Caco-2 (cell line): ENCODE measurements at regions not wholly inside any gene's neighbourhood (a gene's known extent, or its start where the extent isn't known, plus 50 kb on each side); places are given as distances from the start of the nearest gene placed in this dataset.

Experiments used
- BruUV-seq: library from RNA; stranded (reverse); fragments of 400-500 nt; replicated peaks from 2 replicates; lab custom pipeline; 2021; lab: Mats Ljungman, UMichigan
- CTCF ChIA-PET: fragments of 300-600 bp; sonication (Branson Sonifier 250); formaldehyde crosslinking; loops from one replicate; lab custom pipeline; 2022; ENCODE audit warnings: antibody characterized with exemption; lab: Charles Lee
- POLR2A ChIA-PET: fragments of 300-600 bp; sonication (Branson Sonifier 250); formaldehyde crosslinking; loops from one replicate; lab custom pipeline; 2022; ENCODE audit warnings: antibody characterized with exemption; lab: Charles Lee
- DNase-seq, 2 experiments: peaks; one replicate each; pipeline versions ENCODE4 v3.0.0 to v3.0.0-alpha.2; 2020 to 2022
- H3K27me3 ChIP-seq: replicated peaks from 2 replicates; pipeline ENCODE4 v1.6.0; 2011; ENCODE audit warnings: low read length; ENCODE audit not compliant: control insufficient read depth, insufficient read depth
- H3K36me3 ChIP-seq: 2 replicates; pipeline ENCODE4 v1.5.1; 2011; ENCODE audit warnings: low read length; ENCODE audit not compliant: control insufficient read depth, insufficient read depth
- H3K4me1 ChIP-seq: fragments of 250-450 bp; sonication (Bioruptor Pico); 2 replicates; pipeline ENCODE4 v1.5.1; 2020; ENCODE audit warnings: mild to moderate bottlenecking
- H3K4me3 ChIP-seq: 2 replicates; pipeline ENCODE4 v1.5.1; 2011; ENCODE audit warnings: low read depth, mild to moderate bottlenecking, control low read depth, low read length
- H3K9me3 ChIP-seq: fragments of 250-450 bp; sonication (Bioruptor Pico); 2 replicates; pipeline ENCODE4 v1.5.1; 2020; ENCODE audit warnings: mild to moderate bottlenecking, moderate library complexity
- H3K27ac Mint-ChIP-seq: one replicate; pipeline ENCODE4 v1.8.0; 2022; ENCODE audit warnings: mixed read lengths; ENCODE audit not compliant: unreplicated experiment
- H3K27me3 Mint-ChIP-seq: one replicate; pipeline ENCODE4 v1.8.0; 2022; ENCODE audit warnings: mixed read lengths; ENCODE audit not compliant: insufficient read depth, unreplicated experiment
- H3K36me3 Mint-ChIP-seq: one replicate; pipeline ENCODE4 v1.8.0; 2022; ENCODE audit warnings: mild to moderate bottlenecking, mixed read lengths; ENCODE audit not compliant: insufficient read depth, unreplicated experiment
- H3K4me1 Mint-ChIP-seq: one replicate; pipeline ENCODE4 v1.8.0; 2022; ENCODE audit warnings: low read depth, mixed read lengths; ENCODE audit not compliant: unreplicated experiment
- H3K4me3 Mint-ChIP-seq: one replicate; pipeline ENCODE4 v1.8.0; 2022; ENCODE audit warnings: mild to moderate bottlenecking, moderate library complexity, mixed read lengths; ENCODE audit not compliant: unreplicated experiment
- H3K9me3 Mint-ChIP-seq: one replicate; pipeline ENCODE4 v1.8.0; 2022; ENCODE audit warnings: mixed read lengths; ENCODE audit not compliant: unreplicated experiment
- intact Hi-C: fragments of 100-400 bp; cut with micrococcal nuclease; formaldehyde crosslinking; loops from one replicate; pipeline ENCODE4 v1.10.0; 2022; ENCODE audit not compliant: unreplicated experiment
- TF ChIP-seq, protein P1 (sequence below), 2 experiments: fragments of 200-600 bp in 1 of 2; IDR thresholded peaks; 1 replicate in 1 of 2; 2 replicates in 1 of 2; pipeline versions ENCODE4 v1.5.1 to v1.8.0; 2011 to 2022; ENCODE audit warnings: antibody characterized with exemption in 1 of 2, control low read depth in 1 of 2, inconsistent platforms in 1 of 2, low read depth in 1 of 2, low read length in 1 of 2, mild to moderate bottlenecking in 1 of 2, moderate library complexity in 1 of 2; ENCODE audit not compliant: insufficient read depth in 1 of 2, severe bottlenecking in 1 of 2, unreplicated experiment in 1 of 2

DNA sequence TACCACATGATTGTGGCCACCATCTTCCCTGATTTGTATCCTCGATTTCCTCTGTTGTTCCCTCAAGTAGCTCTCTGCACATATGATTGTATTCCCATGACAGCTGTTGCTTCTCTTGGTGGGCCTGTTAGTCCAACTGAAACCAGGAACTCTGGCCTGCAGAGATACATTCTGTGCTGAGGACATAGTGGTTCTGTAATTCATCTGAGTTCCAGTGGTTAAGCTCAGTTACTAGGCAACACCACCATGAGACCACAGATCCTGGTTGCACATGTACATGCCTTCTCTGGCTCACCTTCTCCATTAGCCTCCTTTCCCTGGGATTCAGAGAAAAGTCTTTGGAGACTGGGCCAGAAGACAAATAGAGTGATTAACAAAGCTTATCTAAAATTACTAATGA is 172.1 kb upstream of the SLC7A11 start:
- no peaks in the 10 kb centered on the region for H3K27me3 ChIP-seq
- H3K36me3 ChIP-seq, result no peaks in the 10 kb centered on the region
- no peaks in the 10 kb centered on the region for H3K4me1 ChIP-seq
- ChIA-PET CTCF (no interaction called here), POLR2A (no interaction called here)
- intact Hi-C loops, result no loop called here
- Mint-ChIP-seq H3K4me1 (no peaks in the 10 kb centered on the region), H3K4me3 (no peak overlapping the region), H3K27me3 (no peaks in the 10 kb centered on the region), H3K27ac (no peak overlapping the region), H3K36me3 (no peaks in the 10 kb centered on the region), H3K9me3 (no peaks in the 10 kb centered on the region)
- DNase-seq, result no peak
- BruUV-seq, result no TSS peak
- H3K9me3 ChIP-seq, result no peaks in the 10 kb centered on the region
- no peak overlapping the region for H3K4me3 ChIP-seq
- TF ChIP-seq, protein P1, sequence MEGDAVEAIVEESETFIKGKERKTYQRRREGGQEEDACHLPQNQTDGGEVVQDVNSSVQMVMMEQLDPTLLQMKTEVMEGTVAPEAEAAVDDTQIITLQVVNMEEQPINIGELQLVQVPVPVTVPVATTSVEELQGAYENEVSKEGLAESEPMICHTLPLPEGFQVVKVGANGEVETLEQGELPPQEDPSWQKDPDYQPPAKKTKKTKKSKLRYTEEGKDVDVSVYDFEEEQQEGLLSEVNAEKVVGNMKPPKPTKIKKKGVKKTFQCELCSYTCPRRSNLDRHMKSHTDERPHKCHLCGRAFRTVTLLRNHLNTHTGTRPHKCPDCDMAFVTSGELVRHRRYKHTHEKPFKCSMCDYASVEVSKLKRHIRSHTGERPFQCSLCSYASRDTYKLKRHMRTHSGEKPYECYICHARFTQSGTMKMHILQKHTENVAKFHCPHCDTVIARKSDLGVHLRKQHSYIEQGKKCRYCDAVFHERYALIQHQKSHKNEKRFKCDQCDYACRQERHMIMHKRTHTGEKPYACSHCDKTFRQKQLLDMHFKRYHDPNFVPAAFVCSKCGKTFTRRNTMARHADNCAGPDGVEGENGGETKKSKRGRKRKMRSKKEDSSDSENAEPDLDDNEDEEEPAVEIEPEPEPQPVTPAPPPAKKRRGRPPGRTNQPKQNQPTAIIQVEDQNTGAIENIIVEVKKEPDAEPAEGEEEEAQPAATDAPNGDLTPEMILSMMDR (IDR thresholded peaks at IDR 0.05; ENCODE audit: insufficient read depth in 1 of 2, low read depth in 1 of 2, low read length in 1 of 2, severe bottlenecking in 1 of 2, unreplicated experiment in 1 of 2), result no peak

DNA sequence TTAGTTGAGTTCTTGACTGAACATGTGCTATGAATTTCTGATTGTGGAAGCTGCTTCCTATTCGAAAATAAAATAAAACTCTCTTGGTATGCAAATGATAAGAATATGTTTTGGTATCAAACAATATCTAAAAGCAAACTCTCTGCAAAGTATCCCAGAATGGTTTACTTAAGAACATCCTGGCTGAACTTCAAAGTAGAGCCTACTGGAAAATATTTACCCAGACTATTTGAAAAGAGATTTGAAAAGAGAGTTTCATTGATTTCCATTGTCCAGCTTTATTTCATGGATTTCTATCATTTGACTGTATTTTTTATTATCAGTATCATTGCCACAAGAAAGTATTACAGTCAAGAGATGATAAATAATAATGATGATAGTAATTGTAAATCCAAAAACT is 171.1 kb upstream of the SLC7A11 start:
- no peaks in the 10 kb centered on the region for H3K27me3 ChIP-seq
- H3K4me1 ChIP-seq, result no peaks in the 10 kb centered on the region
- intact Hi-C loops, result no loop called here
- H3K36me3 ChIP-seq, result no peaks in the 10 kb centered on the region
- BruUV-seq, result no TSS peak
- no peak for DNase-seq
- POLR2A ChIA-PET, result no interaction called here
- no peak overlapping the region for H3K27ac Mint-ChIP-seq
- no peaks in the 10 kb centered on the region for H3K27me3 Mint-ChIP-seq
- no peaks in the 10 kb centered on the region for H3K9me3 Mint-ChIP-seq
- CTCF ChIA-PET, result no interaction called here
- no peaks in the 10 kb centered on the region for H3K4me1 Mint-ChIP-seq
- TF ChIP-seq, protein P1 (IDR thresholded peaks at IDR 0.05; ENCODE audit: insufficient read depth in 1 of 2, low read depth in 1 of 2, low read length in 1 of 2, severe bottlenecking in 1 of 2, unreplicated experiment in 1 of 2), result no peak
- H3K4me3 ChIP-seq, result no peak overlapping the region
- H3K36me3 Mint-ChIP-seq, result no peaks in the 10 kb centered on the region
- no peaks in the 10 kb centered on the region for H3K9me3 ChIP-seq
- no peak overlapping the region for H3K4me3 Mint-ChIP-seq

DNA sequence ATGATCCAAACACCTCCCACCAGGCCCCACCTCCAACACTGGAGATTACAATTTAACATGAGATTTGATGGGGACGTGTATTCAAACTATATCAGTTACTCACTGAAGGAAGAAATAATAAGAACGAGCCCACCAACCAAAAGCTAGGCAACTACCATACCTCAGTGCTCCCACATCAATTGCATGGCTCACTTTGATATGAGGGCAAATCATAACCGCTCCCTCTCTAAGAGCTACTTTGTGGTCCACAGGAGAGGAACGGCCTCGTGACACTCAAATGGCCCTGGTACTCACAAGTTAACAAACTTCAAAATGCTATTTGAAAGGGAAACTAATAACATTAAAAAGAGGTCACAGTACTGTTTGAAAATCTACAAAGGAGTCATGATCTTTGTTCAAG is 170.7 kb upstream of the SLC7A11 start:
- no peaks in the 10 kb centered on the region for H3K27me3 ChIP-seq
- H3K36me3 ChIP-seq, result no peaks in the 10 kb centered on the region
- no peaks in the 10 kb centered on the region for H3K9me3 ChIP-seq
- H3K4me1 ChIP-seq, result no peaks in the 10 kb centered on the region
- Mint-ChIP-seq H3K27ac (no peak overlapping the region), H3K36me3 (no peaks in the 10 kb centered on the region), H3K4me3 (no peak overlapping the region), H3K9me3 (no peaks in the 10 kb centered on the region), H3K27me3 (no peaks in the 10 kb centered on the region), H3K4me1 (no peaks in the 10 kb centered on the region)
- CTCF ChIA-PET, result no interaction called here
- POLR2A ChIA-PET, result no interaction called here
- no peak overlapping the region for H3K4me3 ChIP-seq
- BruUV-seq, result no TSS peak
- DNase-seq, result no peak
- intact Hi-C loops, result no loop called here
- TF ChIP-seq, protein P1 (IDR thresholded peaks at IDR 0.05; ENCODE audit: insufficient read depth in 1 of 2, low read depth in 1 of 2, low read length in 1 of 2, severe bottlenecking in 1 of 2, unreplicated experiment in 1 of 2), result no peak
